ENCODE measurements at regions not wholly inside any gene's neighbourhood (a gene's known extent, or its start where the extent isn't known, plus 50 kb on each side); places are given as distances from the start of the nearest gene placed in this dataset.

GRCh38 chr2:9738535-9739496, 104.5 kb upstream of the TAF1B start:
- peak; percentile 60 for DNase-seq (ENCODE audit: low read depth)

- DNase-seq (ENCODE audit: low read depth) = no peak
Observed at GRCh38 chr2:9739531-9739964, 103.7 kb upstream of the TAF1B start.

- DNase-seq (ENCODE audit: low read depth) = no peak
Observed at GRCh38 chr2:9740382-9741073, 102.7 kb upstream of the TAF1B start.

- DNase-seq (ENCODE audit: low read depth) = no peak
Observed at GRCh38 chr2:9741110-9741509, 102.2 kb upstream of the TAF1B start.

- DNase-seq (ENCODE audit: low read depth) = no peak
Observed at GRCh38 chr2:9742601-9743000, 100.7 kb upstream of the TAF1B start.

- DNase-seq (ENCODE audit: low read depth) = no peak
Observed at GRCh38 chr2:9744256-9745004, 98.8 kb upstream of the TAF1B start.

- peak; percentile 26 for DNase-seq (ENCODE audit: low read depth)
Observed at GRCh38 chr2:9745153-9745899, 97.9 kb upstream of the TAF1B start.

GRCh38 chr2:9747396-9747795, 95.9 kb upstream of the TAF1B start:
- DNase-seq (ENCODE audit: low read depth) = no peak

- no peak for DNase-seq (ENCODE audit: low read depth)
Observed at GRCh38 chr2:9748577-9748976, 94.7 kb upstream of the TAF1B start.

- no peak for DNase-seq (ENCODE audit: low read depth)
Observed at GRCh38 chr2:9749546-9750223, 93.6 kb upstream of the TAF1B start.

GRCh38 chr2:9750224-9751215, 92.8 kb upstream of the TAF1B start:
- no peak for DNase-seq (ENCODE audit: low read depth)

- no peak for DNase-seq (ENCODE audit: low read depth)
Observed at GRCh38 chr2:9751831-9752230, 91.4 kb upstream of the TAF1B start.

GRCh38 chr2:9752441-9753275, 90.6 kb upstream of the TAF1B start:
- peak; percentile 23 for DNase-seq (ENCODE audit: low read depth)

GRCh38 chr2:9753276-9753600, 90.0 kb upstream of the TAF1B start:
- peak; percentile 85 for DNase-seq (ENCODE audit: low read depth)

- DNase-seq (ENCODE audit: low read depth) = no peak
Observed at GRCh38 chr2:9753665-9754531, 89.4 kb upstream of the TAF1B start.

- no peak for DNase-seq (ENCODE audit: low read depth)
Observed at GRCh38 chr2:9754532-9754887, 88.8 kb upstream of the TAF1B start.

GRCh38 chr2:9755008-9755407, 88.3 kb upstream of the TAF1B start:
- DNase-seq (ENCODE audit: low read depth) = no peak

GRCh38 chr2:9755638-9756037, 87.6 kb upstream of the TAF1B start:
- no peak for DNase-seq (ENCODE audit: low read depth)
